ENCODE measurements at regions not wholly inside any gene's neighbourhood (a gene's known extent, or its start where the extent isn't known, plus 50 kb on each side); places are given as distances from the start of the nearest gene placed in this dataset.

- no peak overlapping the region for H2BK20ac ChIP-seq (ENCODE audit: low read length)
- H3K23ac ChIP-seq (ENCODE audit: insufficient read length), result no peak overlapping the region
- H3K18ac ChIP-seq (ENCODE audit: extremely low read depth, low read length), result no peak overlapping the region
- H3K79me2 ChIP-seq (ENCODE audit: control insufficient read depth in 1 of 2, insufficient read depth in 2 of 2, low read length in 2 of 2), result no peaks in the 10 kb centered on the region
- no peak overlapping the region for H3K14ac ChIP-seq (ENCODE audit: insufficient read length)
- no peaks in the 10 kb centered on the region for H3K4me1 ChIP-seq (replicated peaks in 1 of 4; ENCODE audit: control insufficient read depth in 3 of 4, insufficient read depth in 4 of 4, low read length in 3 of 4)
- no peak overlapping the region for H3K56ac ChIP-seq (replicated peaks; ENCODE audit: insufficient read length, low read depth, low read length)
- no peak overlapping the region for H2BK12ac ChIP-seq (ENCODE audit: low read depth, low read length)
- H3K4ac ChIP-seq (replicated peaks; ENCODE audit: insufficient read length, low read depth, low read length), result no peak overlapping the region
- ChIA-PET POLR2A (ENCODE audit: partially characterized antibody) (no interaction called here), CTCF (ENCODE audit: partially characterized antibody) (no interaction called here)
- DNase-seq (ENCODE audit: low read depth in 1 of 2, low spot score in 2 of 2) (no peak), FAIRE-seq (no peak)
- H2BK15ac ChIP-seq (ENCODE audit: low read length), result no peak overlapping the region
- 93% methylated on average over 1 of the region's 1 CpG; no CpG with 5 or more reads in 1 of the 2 experiments for WGBS, 2 experiments (ENCODE audit: extremely low coverage in 1 of 2, insufficient coverage in 1 of 2, insufficient read length in 1 of 2, insufficient replicate concordance in 2 of 2, low coverage in 1 of 2, low lambda C conversion rate in 2 of 2, missing lambda C conversion rate in 1 of 2)
- no peak overlapping the region for H2AFZ ChIP-seq (ENCODE audit: low read length)
- H3K23me2 ChIP-seq (ENCODE audit: low read depth, low read length), result no peaks in the 10 kb centered on the region
- no peaks in the 10 kb centered on the region for H3K79me1 ChIP-seq (ENCODE audit: low read depth, low read length)
- no peaks in the 10 kb centered on the region; a peak in 1 of 4 replicates for H3K9me3 ChIP-seq (ENCODE audit: insufficient read depth in 2 of 2, low read depth in 1 of 2, low read length in 1 of 2)
- no peaks in the 10 kb centered on the region for H4K20me1 ChIP-seq (replicated peaks in 1 of 2; ENCODE audit: control insufficient read depth in 1 of 2, insufficient read depth in 2 of 2, low read length in 2 of 2)
- H3K4me3 ChIP-seq (ENCODE audit: extremely low read depth in 1 of 4, insufficient read depth in 2 of 4, low read depth in 3 of 4, low read length in 4 of 4), result no peak overlapping the region
- H3K27ac ChIP-seq (ENCODE audit: low read depth, low read length), result no peak overlapping the region
- H3K9ac ChIP-seq (replicated peaks in 1 of 4; ENCODE audit: extremely low read depth in 1 of 4, low read depth in 3 of 4, low read length in 3 of 4), result no peak overlapping the region
- H2BK120ac ChIP-seq (replicated peaks; ENCODE audit: low read depth, low read length), result no peak overlapping the region
- no peak overlapping the region for H3K4me2 ChIP-seq (ENCODE audit: insufficient read depth in 1 of 2, low read depth in 2 of 2, low read length in 2 of 2)
- H2AK5ac ChIP-seq (ENCODE audit: low read depth, low read length), result no peak overlapping the region
- no peak overlapping the region for H4K91ac ChIP-seq (replicated peaks; ENCODE audit: insufficient read length, low read length)
- H3K27me3 ChIP-seq (replicated peaks in 1 of 4; ENCODE audit: control insufficient read depth in 3 of 4, extremely low read depth in 1 of 4, insufficient read depth in 3 of 4, low read length in 3 of 4), result no peaks in the 10 kb centered on the region
- H2BK5ac ChIP-seq (ENCODE audit: low read depth, low read length), result no peak overlapping the region
- no peaks in the 10 kb centered on the region for H3K36me3 ChIP-seq (ENCODE audit: control insufficient read depth in 2 of 4, insufficient read depth in 4 of 4, low read length in 3 of 4)
- no peak overlapping the region for H4K5ac ChIP-seq (ENCODE audit: insufficient read length, low read depth, low read length)
- H4K8ac ChIP-seq (ENCODE audit: extremely low read depth, insufficient read depth, low read length), result no peak overlapping the region
- TF ChIP-seq, protein P1, sequence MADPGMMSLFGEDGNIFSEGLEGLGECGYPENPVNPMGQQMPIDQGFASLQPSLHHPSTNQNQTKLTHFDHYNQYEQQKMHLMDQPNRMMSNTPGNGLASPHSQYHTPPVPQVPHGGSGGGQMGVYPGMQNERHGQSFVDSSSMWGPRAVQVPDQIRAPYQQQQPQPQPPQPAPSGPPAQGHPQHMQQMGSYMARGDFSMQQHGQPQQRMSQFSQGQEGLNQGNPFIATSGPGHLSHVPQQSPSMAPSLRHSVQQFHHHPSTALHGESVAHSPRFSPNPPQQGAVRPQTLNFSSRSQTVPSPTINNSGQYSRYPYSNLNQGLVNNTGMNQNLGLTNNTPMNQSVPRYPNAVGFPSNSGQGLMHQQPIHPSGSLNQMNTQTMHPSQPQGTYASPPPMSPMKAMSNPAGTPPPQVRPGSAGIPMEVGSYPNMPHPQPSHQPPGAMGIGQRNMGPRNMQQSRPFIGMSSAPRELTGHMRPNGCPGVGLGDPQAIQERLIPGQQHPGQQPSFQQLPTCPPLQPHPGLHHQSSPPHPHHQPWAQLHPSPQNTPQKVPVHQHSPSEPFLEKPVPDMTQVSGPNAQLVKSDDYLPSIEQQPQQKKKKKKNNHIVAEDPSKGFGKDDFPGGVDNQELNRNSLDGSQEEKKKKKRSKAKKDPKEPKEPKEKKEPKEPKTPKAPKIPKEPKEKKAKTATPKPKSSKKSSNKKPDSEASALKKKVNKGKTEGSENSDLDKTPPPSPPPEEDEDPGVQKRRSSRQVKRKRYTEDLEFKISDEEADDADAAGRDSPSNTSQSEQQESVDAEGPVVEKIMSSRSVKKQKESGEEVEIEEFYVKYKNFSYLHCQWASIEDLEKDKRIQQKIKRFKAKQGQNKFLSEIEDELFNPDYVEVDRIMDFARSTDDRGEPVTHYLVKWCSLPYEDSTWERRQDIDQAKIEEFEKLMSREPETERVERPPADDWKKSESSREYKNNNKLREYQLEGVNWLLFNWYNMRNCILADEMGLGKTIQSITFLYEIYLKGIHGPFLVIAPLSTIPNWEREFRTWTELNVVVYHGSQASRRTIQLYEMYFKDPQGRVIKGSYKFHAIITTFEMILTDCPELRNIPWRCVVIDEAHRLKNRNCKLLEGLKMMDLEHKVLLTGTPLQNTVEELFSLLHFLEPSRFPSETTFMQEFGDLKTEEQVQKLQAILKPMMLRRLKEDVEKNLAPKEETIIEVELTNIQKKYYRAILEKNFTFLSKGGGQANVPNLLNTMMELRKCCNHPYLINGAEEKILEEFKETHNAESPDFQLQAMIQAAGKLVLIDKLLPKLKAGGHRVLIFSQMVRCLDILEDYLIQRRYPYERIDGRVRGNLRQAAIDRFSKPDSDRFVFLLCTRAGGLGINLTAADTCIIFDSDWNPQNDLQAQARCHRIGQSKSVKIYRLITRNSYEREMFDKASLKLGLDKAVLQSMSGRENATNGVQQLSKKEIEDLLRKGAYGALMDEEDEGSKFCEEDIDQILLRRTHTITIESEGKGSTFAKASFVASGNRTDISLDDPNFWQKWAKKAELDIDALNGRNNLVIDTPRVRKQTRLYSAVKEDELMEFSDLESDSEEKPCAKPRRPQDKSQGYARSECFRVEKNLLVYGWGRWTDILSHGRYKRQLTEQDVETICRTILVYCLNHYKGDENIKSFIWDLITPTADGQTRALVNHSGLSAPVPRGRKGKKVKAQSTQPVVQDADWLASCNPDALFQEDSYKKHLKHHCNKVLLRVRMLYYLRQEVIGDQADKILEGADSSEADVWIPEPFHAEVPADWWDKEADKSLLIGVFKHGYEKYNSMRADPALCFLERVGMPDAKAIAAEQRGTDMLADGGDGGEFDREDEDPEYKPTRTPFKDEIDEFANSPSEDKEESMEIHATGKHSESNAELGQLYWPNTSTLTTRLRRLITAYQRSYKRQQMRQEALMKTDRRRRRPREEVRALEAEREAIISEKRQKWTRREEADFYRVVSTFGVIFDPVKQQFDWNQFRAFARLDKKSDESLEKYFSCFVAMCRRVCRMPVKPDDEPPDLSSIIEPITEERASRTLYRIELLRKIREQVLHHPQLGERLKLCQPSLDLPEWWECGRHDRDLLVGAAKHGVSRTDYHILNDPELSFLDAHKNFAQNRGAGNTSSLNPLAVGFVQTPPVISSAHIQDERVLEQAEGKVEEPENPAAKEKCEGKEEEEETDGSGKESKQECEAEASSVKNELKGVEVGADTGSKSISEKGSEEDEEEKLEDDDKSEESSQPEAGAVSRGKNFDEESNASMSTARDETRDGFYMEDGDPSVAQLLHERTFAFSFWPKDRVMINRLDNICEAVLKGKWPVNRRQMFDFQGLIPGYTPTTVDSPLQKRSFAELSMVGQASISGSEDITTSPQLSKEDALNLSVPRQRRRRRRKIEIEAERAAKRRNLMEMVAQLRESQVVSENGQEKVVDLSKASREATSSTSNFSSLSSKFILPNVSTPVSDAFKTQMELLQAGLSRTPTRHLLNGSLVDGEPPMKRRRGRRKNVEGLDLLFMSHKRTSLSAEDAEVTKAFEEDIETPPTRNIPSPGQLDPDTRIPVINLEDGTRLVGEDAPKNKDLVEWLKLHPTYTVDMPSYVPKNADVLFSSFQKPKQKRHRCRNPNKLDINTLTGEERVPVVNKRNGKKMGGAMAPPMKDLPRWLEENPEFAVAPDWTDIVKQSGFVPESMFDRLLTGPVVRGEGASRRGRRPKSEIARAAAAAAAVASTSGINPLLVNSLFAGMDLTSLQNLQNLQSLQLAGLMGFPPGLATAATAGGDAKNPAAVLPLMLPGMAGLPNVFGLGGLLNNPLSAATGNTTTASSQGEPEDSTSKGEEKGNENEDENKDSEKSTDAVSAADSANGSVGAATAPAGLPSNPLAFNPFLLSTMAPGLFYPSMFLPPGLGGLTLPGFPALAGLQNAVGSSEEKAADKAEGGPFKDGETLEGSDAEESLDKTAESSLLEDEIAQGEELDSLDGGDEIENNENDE (IDR thresholded peaks at IDR 0.05; ENCODE audit: insufficient replicate concordance, low read length), result no peak
Measured at GRCh38 chr2:133865141-133865540, 296.9 kb upstream of the NCKAP5 start.

Measured in H1 (cell line).